ENCODE measurements at regions not wholly inside any gene's neighbourhood (a gene's known extent, or its start where the extent isn't known, plus 50 kb on each side); places are given as distances from the start of the nearest gene placed in this dataset.
"Not testable (repeated sequence)": the region's sequence is repeated elsewhere in the genome, so short reads cannot be mapped to it uniquely, and the experiment has no call there.

DNA sequence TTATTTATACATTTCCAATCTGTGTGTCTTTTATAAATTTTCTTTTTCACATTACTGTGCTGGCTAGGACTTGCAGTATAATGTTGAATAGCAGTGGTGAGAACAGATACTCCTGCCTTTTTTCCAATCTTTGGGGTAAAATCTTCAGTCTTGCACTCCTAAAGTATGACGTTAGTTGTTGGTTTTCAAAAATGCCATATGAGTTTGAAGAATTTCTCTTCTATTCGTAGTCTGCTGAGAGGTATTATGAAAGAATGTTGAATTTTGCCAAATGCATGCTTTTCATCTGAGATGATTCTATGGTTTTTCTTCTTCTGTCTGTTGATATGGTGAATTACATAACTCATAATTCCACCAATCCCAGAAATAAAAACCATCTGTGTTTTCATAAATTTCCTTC, 335.3 kb upstream of the CHST9 start:
- H3K9me3 ChIP-seq: no peaks in the 10 kb centered on the region
- TF ChIP-seq, protein P1, sequence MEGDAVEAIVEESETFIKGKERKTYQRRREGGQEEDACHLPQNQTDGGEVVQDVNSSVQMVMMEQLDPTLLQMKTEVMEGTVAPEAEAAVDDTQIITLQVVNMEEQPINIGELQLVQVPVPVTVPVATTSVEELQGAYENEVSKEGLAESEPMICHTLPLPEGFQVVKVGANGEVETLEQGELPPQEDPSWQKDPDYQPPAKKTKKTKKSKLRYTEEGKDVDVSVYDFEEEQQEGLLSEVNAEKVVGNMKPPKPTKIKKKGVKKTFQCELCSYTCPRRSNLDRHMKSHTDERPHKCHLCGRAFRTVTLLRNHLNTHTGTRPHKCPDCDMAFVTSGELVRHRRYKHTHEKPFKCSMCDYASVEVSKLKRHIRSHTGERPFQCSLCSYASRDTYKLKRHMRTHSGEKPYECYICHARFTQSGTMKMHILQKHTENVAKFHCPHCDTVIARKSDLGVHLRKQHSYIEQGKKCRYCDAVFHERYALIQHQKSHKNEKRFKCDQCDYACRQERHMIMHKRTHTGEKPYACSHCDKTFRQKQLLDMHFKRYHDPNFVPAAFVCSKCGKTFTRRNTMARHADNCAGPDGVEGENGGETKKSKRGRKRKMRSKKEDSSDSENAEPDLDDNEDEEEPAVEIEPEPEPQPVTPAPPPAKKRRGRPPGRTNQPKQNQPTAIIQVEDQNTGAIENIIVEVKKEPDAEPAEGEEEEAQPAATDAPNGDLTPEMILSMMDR (IDR thresholded peaks at IDR 0.05): no peak
- no peak for ATAC-seq
- intact Hi-C loops (cut with DNase I): no loop called here
- H3K27ac ChIP-seq: no peak overlapping the region
- no peaks in the 10 kb centered on the region for H3K27me3 ChIP-seq
- H3K4me3 ChIP-seq: no peak overlapping the region
- no peak for DNase-seq
- no peaks in the 10 kb centered on the region for H3K36me3 ChIP-seq
- no peaks in the 10 kb centered on the region for H3K4me1 ChIP-seq

DNA sequence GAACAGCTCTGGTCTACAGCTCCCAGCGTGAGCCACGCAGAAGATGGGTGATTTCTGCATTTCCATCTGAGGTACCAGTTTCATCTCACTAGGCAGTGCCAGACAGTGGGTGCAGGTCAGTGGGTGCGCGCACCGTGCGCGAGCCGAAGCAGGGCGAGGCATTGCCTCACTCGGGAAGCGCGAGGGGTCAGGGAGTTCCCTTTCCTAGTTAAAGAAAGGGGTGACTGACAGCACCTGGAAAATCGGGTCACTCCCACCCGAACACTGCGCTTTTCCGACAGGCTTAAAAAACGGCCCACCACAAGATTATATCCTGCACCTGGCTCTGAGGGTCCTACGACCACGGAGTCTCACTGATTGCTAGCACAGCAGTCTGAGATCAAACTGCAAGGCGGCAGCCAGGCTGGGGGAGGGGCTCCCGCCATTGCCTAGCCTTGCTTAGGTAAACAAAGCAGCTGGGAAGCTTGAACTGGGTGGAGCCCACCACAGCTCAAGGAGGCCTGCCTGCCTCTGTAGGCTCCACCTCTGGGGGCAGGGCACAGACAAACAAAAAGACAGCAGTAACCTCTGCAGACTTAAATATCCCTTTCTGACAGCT, 325.0 kb upstream of the CHST9 start:
- intact Hi-C loops (cut with DNase I); H3K27me3 ChIP-seq; H3K4me3 ChIP-seq; ATAC-seq; DNase-seq; H3K27ac ChIP-seq; H3K9me3 ChIP-seq; H3K36me3 ChIP-seq; H3K4me1 ChIP-seq: not testable (repeated sequence)

DNA sequence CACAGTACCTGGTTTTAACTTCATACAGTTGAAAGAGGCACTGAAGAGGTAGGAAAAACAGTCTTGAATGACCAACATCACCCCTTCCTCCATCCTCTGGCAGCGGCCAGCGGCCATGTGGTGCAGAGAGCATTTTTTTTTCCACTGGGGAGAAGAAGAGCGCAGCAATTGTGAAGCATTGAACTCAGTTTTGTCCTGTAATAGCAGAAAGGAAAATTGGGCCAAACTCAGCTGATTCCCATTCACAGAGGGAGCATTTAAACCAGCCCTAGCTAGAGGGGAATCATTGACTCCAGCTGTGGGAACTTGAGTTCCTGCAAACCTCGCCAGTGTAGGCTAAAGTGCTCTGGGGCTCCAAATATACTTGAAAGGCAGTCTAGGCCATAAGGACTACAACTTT, 316.6 kb upstream of the CHST9 start:
- ATAC-seq: no peak

DNA sequence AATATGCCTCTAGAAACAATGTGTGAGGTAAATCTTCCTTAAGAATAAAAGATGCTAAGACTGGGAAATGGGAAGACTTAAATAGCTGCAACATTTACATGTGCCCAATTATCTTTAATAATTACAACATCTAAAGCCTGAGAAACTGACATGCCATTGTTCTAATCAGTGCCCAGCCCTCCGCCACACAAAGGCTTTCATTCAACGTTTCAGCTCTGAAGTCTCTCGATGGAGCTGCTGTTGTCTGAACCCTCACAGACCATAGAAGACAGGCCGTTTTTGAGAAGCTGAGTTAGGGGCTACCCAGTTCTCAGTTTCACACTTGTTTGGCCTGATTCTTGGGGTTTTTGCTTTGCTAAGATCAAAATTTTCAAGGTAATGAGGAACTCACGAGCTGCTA, 315.4 kb upstream of the CHST9 start:
- Histone ChIP-seq H3K27me3 (no peaks in the 10 kb centered on the region), H3K9me3 (no peaks in the 10 kb centered on the region), H3K4me1 (no peaks in the 10 kb centered on the region), H3K4me3 (no peak overlapping the region), H3K27ac (no peak overlapping the region), H3K36me3 (no peaks in the 10 kb centered on the region)
- ATAC-seq: no peak
- intact Hi-C loops (cut with DNase I): no loop called here
- TF ChIP-seq, protein P1 (IDR thresholded peaks at IDR 0.05): no peak
- DNase-seq: no peak

More for the DNA sequence above, 316.6 kb upstream of the CHST9 start:
- TF ChIP-seq, protein P1 (IDR thresholded peaks at IDR 0.05): no peak
- Histone ChIP-seq H3K36me3 (no peaks in the 10 kb centered on the region), H3K9me3 (no peaks in the 10 kb centered on the region), H3K27me3 (no peaks in the 10 kb centered on the region), H3K27ac (no peak overlapping the region), H3K4me3 (no peak overlapping the region), H3K4me1 (no peaks in the 10 kb centered on the region)
- DNase-seq: no peak
- intact Hi-C loops (cut with DNase I): no loop called here

DNA sequence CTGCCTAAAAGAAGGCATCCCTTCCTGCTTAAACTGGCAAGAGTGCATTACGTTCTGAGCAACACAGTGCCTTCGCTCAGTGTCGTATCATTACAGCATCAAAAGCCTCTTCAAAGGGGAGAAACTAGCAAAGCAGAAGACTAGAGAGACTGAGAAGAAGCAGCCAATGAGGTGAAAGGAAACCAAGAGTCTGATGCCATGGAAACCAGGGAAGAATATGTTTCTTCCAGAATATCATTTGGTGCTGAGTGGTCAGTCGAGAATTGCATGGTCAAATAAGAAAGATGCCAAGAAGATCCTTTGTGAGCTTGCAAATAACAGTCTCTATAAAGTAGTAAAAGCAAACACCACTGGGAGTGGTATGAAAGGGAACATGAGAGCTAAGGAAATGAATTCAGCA, 312.1 kb upstream of the CHST9 start:
- TF ChIP-seq, protein P1 (IDR thresholded peaks at IDR 0.05): no peak
- Histone ChIP-seq H3K36me3 (no peaks in the 10 kb centered on the region), H3K27me3 (no peaks in the 10 kb centered on the region), H3K9me3 (no peaks in the 10 kb centered on the region), H3K4me3 (no peak overlapping the region), H3K4me1 (no peaks in the 10 kb centered on the region), H3K27ac (no peak overlapping the region)
- intact Hi-C loops (cut with DNase I): no loop called here
- ATAC-seq: no peak
- no peak for DNase-seq

DNA sequence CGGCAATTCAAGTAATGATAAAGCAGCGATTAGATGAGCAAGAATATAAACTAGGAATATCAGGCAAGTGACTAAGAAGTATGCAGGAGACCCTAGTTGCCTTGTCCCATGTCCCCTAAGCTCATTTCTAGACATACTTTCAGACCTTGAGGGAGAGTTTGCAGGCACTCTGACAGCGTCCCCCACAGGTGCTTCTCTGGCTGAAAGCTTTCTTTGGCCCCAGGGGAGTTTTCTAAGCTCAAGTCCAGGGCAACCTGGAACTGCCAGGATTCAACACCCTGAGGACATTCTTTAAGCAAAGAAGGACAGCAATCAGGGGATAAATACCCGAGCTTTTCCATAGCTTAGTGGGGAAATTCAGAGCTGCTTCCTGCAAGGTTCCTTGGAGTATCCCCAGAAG, 308.1 kb upstream of the CHST9 start:
- no peaks in the 10 kb centered on the region for H3K27me3 ChIP-seq
- no peaks in the 10 kb centered on the region for H3K4me1 ChIP-seq
- ATAC-seq: no peak
- no peak for DNase-seq
- no peaks in the 10 kb centered on the region for H3K36me3 ChIP-seq
- H3K9me3 ChIP-seq: no peaks in the 10 kb centered on the region
- no peak overlapping the region for H3K27ac ChIP-seq
- intact Hi-C loops (cut with DNase I): no loop called here
- H3K4me3 ChIP-seq: no peak overlapping the region
- TF ChIP-seq, protein P1 (IDR thresholded peaks at IDR 0.05): no peak
